ENCODE measurements at regions not wholly inside any gene's neighbourhood (a gene's known extent, or its start where the extent isn't known, plus 50 kb on each side); places are given as distances from the start of the nearest gene placed in this dataset.
"Not testable (repeated sequence)": the region's sequence is repeated elsewhere in the genome, so short reads cannot be mapped to it uniquely, and the experiment has no call there.

DNA sequence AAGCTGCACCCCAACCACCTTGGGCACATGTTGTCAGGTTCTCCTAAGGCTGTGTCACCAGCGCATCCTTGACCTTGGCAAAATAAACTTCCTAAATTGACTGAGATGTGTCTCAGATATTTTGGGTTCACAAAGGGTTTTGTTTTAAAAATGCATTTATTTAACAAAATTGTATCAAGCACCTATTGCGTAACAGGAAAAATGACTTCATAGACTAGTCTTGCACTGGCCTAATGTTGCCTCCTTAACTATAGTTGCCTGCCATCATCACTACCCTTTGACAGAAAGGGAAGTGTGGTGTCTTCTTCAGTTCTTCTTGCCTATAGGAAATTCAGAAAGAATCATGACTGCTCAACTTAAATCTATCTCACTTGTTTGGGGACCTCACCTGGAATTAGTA is 374.2 kb downstream of the SH2D1A start:
- no peak for DNase-seq

DNA sequence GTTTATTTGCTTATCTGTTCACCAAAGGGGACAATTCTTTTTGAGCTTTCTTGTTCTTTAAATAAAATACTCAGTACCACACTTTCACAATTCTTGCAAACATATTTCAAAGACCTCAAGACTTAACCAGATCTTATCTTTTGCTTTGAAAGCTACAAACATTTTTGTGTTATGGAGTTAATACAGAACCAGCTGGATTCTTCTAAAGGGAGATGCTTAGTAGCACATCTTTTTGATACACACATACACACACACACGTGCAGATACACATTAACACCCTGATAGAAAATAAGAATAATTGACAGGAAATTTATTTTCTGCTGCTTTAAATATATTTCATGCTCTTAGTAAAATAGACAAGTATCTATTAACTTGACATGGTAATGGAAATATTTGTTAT is 379.1 kb downstream of the SH2D1A start:
- no peak for DNase-seq

DNA sequence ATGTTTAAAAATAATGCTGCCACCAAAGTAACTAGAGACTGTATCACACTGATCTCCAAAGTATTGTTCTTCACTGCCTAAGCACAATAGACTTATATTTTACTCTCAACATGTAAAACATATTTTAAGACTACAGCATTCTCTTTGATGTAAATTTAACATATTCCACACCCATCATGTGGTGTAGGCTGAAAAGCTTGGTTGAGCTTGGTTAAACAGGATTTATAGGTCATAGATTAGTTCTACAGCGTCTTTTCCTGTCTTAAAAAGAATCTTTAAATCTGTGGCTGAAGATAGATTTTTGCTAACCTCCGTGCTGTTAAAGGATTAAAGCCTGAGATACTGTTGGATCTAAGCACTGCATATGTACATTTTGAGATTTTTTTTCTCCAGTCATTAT is 379.9 kb downstream of the SH2D1A start:
- DNase-seq: no peak

DNA sequence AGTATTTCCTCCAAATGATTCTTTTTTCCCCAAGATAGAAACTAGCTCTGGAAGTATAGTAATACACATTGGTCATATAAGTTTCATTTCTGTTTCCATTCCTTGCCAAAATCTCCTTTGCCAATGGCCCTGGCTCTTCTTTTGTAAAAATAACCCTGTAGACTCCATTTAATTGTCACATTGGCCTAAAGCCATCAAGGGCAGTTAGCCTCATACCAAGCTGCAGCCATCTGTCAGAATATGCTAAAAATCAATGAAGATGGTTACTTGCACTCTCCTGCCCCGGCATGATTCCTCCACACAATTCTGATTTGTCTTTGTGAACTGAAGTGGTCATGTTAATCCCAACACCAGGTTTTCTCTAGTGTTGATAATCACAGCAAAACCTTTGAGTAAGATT is 380.5 kb downstream of the SH2D1A start:
- DNase-seq: no peak

DNA sequence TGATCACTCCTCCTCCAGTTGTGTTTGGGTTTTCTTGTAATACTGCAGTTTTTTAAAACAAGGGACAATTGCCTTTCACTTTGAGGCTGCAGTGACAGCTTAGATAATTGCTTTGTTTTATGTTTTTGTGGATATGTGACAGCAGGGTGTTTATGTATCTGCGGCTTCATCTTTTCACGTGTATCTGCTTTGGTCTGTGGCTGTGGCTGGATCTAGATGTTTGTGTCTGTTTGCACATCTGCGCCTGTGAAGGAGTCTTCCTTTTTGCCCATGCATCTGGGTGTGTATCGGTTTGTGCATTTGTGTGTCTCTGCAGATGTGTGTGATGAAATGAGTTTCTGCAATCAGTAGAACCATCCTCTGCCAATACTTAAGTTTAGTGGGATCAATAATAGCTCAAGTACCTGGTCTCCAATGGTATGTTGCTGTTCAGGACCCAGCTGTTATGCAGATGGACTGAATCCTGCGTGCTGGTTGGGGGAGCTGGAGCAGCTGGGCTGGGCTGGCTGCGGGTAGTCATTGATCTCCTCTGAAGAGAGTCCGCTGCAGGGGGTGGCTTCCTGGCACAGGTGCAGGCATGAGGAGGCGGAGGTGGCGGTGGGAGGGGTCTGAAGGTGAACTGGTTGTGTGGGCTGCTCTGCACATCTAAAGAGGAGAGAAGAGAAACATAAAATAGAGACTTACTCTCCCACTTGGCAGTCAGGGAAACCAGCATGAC is 390.3 kb downstream of the SH2D1A start:
- DNase-seq: no peak

DNA sequence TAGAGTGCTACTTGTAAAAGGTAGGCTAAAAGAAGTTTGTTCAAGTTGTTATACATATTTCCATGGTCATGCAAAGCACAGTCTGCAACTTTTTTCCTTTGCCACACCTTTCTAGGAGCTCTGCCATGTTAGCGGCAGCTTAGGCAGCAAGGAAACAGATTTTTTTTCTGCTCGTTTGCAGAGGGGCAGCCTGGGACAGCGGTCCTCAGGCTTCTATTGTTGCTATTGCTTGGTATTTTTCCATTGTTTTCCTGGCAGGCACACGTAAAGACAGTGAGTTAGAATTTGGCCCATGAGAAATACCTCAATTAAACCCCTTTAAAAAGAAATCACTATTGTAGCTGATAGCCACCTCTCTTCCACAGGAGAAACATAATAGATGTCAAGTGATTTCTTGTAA is 391.4 kb downstream of the SH2D1A start:
- DNase-seq: no peak

DNA sequence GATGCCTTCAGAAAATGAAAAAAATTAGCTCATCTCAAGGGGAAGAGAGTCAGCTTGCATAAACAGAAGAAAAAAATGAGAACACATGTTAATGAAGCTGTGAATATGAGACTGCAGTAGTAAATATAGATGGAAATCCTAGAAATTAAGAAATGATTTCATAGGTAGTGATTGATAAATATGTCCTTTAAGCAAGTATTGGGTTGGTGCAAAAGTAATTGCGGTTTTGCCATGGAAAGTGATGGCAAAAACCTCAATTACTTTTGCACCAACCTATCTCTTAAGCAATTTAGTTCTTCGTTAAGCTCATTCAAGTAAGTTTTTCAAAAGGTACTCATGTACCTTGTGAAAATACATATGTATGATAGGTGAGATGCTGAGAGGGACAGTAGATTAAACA is 400.9 kb downstream of the SH2D1A start:
- no peak for DNase-seq

DNA sequence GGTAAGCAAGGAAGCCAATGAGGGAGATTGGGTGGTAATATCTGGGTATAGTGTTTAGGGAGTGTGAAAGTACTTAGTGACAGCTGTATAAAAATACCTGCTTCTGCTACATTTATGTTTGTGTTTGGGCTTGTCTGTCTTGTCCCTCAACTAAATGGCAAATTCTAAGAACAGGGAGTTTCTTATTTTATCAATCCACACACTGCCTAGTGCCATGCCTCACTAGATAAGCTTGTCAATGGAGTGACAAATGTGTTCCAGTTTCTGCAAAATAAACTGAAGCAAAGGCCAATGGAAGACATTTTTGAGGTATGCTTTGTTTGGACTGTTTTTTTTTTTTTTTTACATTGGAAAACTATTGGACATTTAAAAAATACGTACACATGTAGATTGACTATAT is 418.0 kb downstream of the SH2D1A start:
- no peak for DNase-seq

DNA sequence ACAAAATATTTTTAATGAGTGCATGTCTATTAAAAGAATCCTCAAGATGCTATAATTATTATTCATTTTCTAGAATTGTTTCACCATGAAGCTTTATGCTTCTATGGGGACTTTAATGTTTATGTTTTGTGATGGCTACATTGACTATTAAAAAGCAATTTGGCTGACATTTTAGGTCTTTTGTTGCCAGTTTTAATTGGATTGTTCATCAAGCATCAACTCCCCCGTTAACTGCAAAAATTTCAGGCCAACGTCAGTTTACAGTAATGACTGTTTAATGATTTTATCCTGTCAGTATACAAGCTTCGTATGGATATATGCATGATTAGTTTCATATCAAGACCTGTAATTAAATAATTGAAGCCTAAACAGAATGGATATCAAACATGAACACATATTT is 422.8 kb downstream of the SH2D1A start:
- DNase-seq: no peak

DNA sequence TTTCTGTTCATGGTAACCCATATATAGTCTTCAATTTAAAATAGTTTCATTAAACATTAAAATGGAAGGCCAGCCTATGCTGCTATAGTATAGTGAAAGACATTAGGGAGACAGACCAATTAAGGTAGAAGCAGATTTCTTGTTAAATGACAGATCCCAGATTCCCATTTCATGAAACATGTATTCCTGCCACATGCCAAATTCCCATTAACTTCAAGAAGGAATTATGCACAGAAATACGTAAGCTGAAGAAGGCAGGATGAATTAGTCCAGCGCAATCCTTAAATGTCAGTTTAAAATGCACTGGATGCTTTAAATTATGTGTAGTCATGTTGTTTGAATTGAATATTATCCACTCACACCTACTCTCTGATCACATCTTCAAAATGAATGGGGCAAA is 424.9 kb downstream of the SH2D1A start:
- no peak for DNase-seq

DNA sequence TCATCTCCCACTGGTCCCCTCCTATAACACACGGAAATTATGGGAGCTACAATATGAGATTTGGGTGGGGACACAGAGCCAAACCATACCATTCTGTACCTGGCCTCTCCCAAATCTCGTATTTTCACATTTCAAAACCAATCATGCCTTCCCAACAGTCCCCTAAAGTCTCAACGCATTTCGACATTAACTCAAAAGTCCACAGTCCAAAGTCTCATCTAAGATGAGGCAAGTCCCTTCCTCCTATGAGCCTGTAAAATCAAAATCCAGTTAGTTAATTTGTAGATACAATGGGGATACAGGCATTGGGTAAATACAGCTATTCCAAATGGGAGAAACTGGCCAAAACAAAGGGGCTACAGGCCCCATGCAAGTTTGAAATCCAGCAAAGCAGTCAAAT is 441.9 kb downstream of the SH2D1A start:
- not testable (repeated sequence) for DNase-seq

DNA sequence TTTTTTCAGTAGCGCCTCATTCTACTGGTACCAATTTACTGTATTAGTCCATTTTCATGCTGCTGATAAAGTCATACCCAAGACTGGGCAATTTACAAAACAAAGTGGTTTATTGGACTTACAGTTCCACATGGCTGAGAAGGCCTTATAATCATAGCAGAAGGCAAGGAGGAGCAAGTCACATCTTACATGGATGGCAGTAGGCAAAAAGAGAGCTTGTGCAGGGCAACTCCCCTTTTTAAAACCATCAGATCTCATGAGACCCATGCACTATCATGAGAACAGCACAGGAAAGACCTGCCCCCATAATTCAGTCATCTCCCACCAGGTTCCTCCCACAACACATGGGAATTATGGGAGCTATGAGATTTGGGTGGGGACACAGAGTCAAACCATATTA is 443.5 kb downstream of the SH2D1A start:
- not testable (repeated sequence) for DNase-seq

DNA sequence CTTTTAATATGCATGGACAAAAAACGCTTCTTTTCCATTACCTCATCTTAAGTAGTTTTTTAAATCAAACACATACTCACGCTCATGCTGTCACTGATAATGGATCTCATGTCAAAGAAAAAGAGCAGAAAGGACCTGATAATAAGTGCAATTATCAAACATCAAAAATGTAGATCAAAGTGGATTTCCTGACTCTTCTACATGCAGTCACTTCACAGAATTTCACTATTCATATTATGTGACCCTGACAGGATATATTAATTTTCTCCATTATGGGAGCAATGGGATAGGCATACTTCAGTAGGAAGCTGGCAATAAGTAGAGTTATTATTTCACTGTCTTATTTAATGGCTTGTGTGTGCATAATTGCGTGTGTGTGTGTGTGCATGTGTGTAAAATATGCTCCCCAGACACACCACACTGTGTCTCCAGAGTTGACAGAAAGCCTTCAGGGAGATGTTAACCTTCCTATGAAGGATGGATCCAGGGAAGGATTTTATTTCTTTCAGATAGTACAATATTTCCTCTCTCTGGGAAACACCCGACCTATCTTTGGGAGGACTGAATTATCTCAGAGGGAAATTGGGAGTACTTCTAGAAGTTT is 445.2 kb downstream of the SH2D1A start:
- no peak for DNase-seq

DNA sequence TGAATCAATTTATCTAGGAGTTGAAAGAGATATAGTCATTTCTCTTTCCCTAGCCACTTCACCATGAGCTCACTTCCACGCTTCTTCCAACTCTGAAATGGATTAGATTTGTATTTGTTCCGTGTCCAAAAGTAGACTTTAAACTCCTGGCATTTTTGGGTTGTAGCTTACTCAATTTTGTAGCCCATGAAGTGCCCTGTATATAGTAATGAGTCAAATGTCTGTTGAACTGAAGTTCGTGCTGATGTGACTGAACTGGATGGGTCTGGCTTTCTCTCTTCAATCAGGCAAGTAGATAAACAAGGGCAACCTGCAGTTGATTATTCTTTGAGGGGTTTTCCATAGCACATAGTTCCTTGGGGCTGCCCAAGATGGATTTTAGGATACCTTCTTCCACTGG is 450.6 kb downstream of the SH2D1A start:
- DNase-seq: no peak

DNA sequence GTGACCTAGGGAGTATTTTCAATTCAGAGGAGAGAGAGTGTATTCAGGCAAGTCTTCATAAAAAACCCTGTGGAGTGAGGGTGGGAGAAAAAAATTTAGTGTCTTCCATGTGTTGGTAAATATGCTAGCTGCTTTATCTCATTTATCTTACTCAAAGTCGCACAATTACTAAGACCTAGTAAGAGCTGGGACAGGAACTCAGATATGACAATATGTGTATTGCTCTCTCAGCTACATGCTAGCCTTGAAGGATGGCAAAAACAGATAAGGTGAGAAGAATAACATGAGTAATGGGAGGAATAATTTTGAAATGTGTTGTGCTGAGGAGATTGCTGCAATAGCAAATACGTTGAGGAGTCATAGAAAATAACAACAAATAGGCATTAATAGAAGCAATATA is 458.6 kb downstream of the SH2D1A start:
- no peak for DNase-seq

DNA sequence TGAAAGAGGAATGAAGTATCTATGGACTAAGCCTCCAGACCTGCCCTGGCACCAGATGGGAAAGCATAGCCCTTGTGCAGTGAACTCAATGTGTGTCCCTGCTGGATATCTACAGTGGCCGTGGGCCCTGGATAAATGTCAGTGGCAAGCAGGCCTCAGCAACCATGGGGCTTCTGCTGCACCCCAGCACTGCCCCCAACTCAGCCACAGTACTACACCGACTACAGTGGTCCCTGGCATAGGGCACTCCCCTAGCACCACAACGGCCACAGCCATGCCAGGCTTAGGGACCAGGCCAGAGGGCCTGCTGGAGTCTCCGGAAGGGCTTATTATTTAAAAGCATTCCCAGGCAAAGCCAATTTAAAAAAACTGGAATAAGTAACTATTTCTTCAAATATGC is 459.1 kb downstream of the SH2D1A start:
- DNase-seq: no peak

DNA sequence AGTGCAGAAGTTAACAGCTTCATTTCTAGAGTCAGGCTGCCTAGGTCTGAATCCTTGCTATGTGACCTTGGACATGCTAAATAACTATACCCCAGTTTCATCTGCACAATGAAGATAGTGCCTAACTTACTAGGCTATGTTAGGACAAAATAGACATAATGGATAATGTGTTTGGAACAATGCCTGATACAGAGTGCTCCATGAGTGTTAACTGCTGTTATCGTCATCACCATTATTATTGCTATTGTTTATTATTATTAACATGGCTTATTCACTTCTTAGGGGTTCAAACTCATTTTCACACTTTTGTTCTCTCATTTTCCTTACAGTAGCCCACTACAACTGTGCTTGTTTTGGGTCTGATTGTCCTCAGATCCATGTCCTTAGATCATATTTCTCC is 467.7 kb downstream of the SH2D1A start:
- DNase-seq: no peak

DNA sequence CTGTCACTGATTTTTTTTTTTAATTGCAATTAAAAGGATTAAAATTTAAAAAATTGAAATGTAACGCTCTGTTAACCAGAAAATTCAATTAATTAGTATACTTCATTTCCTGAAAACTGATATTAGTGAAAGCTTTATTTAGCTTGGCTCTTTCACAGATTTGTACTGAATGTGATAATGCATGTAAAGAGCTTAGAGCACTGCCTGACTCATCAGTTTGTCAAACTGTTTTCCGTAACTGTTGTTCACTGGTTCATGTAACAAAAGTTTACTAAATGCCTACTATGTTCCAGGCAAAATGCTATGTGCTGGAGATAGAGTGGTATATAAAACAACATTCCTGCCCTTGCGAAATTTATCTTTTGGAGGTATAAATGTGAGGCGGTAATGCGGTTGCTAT is 471.7 kb downstream of the SH2D1A start:
- DNase-seq: no peak

DNA sequence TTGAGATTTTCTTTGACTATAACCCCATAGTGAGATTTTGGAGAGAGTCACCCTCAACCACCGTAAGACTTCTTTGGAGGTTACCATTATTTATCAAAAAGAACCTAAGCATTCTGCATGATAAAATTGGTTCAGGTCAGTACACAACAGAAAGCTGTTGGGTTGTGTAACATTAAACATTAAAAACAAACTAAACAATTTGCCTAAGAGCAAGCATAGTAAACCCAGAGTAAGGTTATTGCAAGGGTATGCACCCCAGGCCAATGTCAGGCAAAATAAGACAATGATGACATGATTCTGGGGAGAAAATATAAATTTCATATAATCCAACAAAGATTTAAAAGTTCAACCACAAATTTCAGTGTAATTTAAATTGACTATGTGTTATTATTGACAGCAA is 472.4 kb downstream of the SH2D1A start:
- no peak for DNase-seq

DNA sequence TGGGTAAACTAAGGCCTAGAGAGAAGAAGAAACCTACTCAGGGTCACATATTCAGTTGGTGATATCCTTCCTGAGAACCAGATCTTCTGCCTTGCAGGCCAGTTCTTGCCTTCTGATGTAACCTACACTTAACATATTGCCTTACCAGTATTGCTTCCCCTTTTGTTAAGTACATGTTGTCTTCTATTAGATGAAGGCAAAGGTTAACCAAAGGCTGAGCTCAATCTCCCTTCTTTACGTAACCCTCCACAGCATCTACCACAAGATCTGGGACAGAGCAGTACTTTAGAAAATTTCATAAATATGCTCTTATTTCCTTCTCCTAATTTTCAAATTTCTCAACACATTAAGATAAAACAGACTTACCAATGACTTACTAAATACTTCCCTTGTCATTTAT is 474.4 kb downstream of the SH2D1A start:
- no peak for DNase-seq

DNA sequence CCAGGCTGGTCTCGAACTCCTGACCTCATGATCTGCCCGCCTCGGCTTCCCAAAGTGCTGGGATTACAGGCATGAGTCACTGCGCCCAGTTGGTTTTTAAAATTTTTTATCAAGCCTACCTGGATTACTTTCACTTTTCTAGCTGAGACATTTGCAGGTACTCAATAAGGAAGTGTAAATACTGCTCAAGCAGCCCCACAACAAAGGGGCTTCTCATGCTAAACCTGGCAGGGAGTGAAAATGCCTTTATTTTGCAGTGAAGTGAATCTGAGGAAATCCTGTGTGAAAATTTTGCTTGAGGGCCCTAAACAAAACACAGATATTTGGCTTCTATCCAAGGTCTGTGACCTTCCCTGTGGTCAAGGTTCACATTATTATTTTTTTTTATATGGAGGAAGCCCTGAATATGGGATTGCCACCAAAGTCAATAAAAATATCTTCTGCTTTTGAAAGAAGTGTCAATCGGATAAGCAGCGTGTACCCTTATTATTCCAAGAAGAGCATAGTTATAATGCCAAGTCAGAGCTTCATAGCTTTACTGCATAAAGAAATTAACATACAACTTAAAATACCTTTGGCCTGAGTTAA is 481.0 kb downstream of the SH2D1A start:
- no peak for DNase-seq

DNA sequence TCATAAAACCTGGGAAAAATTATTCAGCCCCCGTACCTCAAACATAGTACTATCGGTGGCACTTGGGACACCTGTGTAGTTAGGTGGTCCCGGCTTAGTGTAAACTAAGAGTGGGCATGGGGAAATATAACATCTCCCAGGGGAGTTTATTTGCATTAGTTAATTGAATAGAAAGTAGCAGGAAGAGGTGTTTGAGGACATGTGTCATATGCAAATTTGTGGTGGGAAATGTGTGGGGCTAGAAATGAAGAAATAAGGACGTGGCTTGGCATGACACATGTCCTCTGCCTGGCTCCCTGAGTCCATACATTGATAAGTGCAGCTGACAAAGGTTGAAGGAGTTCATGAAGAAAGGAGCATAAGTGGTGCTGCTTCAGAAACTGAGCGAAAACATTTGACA is 483.6 kb downstream of the SH2D1A start:
- DNase-seq: no peak

DNA sequence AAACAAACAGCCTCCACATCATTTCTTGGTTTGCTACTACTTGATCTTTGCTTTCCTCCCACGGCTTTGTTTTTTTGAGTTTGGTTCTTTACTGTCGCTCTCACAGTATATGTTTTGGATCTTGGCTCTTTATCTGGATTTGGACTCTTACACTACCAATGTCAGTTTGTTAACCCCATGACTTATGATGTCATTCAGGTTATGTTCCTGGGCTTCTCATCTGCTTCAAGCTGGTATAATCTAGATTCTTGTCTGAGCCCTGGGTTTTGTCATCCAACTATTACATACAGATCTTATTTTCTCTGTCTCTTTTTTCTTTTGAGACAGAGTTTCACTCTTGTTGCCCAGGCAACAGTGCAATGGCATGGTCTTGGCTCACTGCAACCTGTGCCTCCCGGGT is 482.9 kb upstream of the TEX13C start:
- DNase-seq: no peak

DNA sequence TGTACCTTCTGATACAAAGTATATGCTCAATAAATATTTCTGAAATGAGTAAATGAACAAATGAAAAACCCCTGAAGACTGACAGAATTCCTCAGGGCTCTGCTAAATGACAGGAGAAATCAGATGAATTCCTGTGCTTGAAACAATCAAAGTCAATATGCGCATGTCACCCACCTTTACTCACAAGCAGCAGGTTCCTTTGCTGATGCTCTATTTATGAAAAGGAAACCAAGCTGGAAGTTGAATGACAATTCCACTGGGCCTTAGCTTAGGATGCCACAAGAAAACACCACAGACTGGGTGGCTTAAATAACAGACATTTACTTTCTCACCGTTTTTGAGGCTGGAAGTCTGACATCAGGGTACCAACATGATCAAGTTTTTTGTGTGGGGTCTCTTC is 477.5 kb upstream of the TEX13C start:
- no peak for DNase-seq

DNA sequence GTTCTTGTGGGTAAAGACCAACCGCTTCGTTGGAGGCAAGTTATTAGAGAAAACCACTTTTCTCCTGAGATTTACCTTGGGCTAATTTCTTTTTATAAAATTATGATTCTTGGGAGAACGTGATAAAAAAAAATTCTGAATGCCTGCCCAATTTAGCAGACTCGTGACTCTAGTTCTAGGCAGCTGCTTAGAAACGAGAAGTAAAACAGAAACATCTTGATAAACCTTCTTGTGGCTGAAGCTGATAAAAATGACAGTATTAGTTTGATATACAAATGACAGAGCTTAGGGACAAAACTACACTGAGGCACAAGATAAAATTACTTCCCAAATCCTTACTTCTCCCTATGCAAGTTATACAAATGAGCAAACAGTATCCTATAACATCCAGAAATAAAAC is 458.9 kb upstream of the TEX13C start:
- no peak for DNase-seq

Data from DMS79 treated with DMSO at 0.1 percent for 48 hours (cell line).